Stimulated activated CD8-positive, alpha-beta memory T cell treated with anti-CD3 and anti-CD28 coated beads, Interleukin-12 subunit alpha, Interleukin-12 subunit beta, amount 100 ng/mL, for 4 hours (primary cell): ENCODE measurements at regions not wholly inside any gene's neighbourhood (a gene's known extent, or its start where the extent isn't known, plus 50 kb on each side); places are given as distances from the start of the nearest gene placed in this dataset.
"Not testable (repeated sequence)": the region's sequence is repeated elsewhere in the genome, so short reads cannot be mapped to it uniquely, and the experiment has no call there.

Experiments
- DNase-seq: peaks from one replicate; pipeline ENCODE4 v3.0.0-alpha.2; 2020; ENCODE audit warnings: low read depth

DNA sequence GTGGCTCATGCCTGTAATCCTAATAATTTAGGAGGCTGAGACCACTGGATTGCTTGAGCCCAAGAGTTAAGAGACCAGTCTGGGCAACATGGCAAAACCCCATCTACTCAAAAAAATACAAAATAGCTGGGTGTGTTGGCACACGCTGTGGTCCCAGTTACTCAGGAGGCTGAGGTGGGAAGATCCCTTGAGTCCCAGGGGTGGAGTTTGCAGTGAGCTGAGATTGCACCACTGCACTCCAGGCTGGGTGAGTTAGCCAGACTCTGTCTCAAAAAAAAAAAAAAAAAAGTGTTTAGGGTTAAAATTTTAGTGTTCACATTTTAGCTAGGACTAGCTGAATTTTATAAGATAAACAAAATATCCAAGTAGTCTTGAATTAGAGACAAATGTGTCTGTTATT lies 1340.1 kb upstream of the EPHA6 start:
- no peak for DNase-seq

DNA sequence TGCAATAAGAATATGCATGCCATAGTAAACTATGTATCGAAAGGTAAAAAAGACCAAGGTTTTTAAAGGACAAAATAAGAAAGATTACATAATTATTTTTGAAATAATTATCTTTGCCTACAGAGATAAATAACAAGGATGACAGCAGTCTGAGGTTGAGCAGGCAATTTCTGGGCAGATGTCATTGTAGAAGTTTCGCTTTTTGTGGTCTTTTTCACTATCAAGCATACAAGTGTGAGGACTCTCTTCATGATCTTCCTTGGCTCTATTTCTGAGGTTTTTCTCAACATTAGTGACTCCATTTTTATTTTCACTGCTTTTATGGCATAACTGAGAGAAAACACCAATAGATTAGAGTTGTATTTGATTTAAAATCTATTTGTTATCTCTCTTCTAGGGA lies 1337.9 kb upstream of the EPHA6 start:
- no peak for DNase-seq

DNA sequence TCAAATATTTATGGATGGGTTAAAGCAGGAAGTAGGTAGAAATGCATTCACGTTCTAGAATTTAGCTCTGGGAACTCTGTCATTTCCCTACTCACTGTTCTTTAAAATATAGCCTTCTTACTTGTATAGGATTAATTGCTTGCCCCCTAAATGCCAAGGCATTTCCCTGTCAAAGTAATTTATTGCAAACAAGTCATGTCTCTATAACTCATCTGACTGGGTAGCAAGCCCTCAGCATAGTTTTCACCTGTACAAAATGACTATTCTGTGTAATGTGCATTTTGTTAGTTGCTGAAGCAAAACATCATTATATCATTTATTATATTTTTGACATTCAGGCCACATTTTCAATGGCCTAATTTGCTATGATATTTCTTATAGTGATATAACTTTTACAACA lies 1308.2 kb upstream of the EPHA6 start:
- no peak for DNase-seq

DNA sequence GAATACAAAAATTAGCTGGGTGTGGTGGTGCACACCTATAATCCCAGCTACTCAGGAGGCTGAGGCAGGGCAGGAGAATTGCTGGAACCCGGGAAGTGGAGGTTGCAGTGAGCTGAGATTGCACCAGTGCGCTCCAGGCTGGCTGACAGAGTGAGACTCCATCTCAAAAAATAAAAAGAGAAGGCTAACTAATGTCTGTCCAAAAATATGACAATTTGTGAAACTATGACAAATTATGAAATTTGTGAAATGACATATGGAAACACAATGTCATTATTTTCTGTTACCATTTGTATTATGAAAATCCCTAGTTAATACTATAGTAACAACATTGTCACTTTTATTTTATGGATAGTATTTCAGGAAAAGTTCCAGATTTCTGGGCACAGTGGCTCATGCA lies 1306.3 kb upstream of the EPHA6 start:
- DNase-seq: no peak

DNA sequence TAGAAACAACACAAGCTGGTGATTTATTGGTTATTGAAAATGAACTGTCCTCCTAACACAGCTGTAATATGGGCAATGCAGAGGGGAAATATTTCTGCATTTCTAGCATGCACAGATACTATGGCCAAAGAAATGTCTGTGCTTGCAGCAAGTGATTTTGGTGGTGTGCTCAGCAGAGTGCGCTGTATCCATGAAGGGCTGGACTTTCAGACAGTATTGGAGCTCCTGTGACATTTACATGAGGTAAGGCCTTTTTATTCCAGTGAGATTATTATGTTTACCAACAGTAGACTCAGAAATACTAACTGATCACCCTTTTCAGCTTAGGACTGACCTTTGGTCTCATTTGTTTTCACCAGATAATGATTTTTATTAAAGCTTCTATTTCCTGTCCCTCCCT lies 1302.6 kb upstream of the EPHA6 start:
- no peak for DNase-seq

DNA sequence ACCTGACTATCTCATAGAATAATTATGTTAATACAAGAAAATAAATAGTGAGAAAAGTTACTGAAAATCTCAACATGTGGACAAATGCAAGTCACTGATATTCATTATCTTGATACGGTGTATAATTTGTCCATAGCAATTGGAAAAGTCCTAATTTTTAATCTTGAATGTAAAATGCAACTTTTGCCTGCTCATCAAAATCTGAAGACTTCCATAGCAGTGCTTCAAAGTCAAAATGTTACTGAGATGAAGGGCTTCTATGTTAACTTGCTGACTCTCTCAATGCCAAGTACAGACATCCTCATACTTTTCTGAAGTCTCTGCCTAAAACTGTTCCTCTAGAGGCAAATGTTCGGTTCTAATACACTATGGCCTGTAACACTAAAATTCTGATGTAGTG lies 1300.1 kb upstream of the EPHA6 start:
- no peak for DNase-seq

DNA sequence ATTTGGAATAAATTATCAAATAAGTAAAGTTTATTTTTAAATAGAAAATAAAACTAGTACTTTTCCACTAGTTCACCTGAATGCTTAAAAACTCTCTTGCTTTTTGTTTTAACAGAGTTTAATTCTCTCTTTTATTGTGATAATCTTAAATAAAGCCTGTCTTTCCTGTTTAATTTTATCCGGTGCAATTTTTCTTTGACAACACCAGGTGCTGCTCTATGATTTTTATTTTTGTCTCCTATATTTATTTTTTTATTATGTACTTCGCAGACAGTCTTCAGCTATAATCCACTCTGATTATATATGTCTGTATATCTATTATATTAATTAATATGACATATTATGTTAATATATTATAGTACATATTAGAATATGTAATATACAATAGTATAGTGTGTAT lies 1293.0 kb upstream of the EPHA6 start:
- no peak for DNase-seq

DNA sequence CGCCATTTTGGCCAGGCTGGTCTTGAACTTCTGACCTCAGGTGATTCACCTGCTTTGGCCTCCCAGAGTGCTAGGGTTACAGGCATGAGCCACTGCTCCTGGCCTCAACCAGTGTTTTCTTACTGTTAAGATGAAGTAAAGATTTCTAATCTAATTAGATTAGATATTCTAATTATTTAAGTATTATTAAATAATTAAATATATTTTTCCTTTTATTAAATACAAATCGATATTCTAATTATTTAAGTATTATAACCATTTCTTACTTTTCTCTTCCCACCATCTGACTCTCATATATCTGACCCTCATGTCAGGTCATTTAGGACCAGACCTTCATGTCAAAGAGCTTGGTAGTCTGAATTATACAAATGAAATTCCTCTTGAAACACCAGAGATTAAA lies 1291.9 kb upstream of the EPHA6 start:
- DNase-seq: no peak

DNA sequence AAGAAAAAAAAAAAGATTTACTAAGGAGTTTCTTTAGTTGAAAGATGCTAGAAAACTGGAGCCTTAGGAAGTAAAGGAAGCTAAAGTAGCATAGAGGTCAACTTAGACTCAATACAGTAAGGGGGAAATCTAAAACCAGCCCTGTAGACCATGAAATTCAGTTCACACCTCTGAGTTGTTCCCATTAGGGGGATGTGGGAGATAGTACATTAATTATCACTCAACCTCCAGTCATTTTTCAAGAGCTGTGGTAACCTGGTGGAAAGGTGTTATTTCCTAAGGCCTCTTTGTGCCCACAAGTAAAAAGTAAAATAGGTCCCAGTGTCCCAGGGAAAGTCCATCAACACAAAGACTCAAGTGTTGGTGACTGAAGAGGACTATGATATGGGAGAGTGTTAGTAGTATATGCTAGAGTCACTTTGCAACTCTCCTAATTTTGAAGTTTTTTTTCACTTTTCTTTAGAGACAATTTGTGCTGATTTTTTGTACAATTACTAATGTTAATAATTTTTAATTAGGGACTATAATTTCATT lies 1274.4 kb upstream of the EPHA6 start:
- DNase-seq: no peak

DNA sequence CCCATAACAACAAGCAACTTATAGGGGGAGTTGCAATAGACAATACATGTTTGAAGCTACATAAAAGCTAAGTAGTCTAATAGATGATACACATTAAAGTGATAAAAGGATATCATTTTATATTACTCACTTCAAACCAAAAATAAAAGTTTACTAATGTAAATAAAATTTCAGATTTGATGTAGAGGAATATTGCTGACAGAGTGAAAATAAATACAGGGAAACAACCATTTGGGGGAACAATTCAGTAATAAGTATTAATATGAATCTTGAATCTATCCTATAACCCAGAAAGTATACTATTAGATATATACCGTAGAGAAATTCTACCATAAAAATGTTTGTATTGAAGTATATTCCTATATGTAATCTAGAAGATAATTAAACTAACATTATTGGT lies 1248.9 kb upstream of the EPHA6 start:
- no peak for DNase-seq

DNA sequence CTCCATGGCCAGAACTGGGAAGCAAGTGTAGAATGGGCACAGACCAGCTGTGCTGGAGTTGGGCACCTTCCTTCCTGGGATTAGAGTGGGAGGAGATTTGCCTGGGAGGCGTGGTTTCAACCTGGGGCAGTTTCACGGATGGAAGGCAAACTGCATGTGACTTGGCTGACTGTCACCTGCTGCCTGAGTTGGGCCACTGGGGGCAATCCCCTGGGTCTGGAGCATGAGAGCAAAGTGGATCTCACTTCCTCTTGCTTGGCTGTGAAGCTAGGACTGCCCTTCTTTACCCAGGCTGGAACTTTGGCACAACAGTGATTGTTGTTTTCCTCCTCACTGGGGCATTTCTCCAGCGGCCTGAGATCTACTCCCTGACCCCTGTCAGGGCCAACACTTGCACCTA lies 1247.0 kb upstream of the EPHA6 start:
- DNase-seq: no peak

DNA sequence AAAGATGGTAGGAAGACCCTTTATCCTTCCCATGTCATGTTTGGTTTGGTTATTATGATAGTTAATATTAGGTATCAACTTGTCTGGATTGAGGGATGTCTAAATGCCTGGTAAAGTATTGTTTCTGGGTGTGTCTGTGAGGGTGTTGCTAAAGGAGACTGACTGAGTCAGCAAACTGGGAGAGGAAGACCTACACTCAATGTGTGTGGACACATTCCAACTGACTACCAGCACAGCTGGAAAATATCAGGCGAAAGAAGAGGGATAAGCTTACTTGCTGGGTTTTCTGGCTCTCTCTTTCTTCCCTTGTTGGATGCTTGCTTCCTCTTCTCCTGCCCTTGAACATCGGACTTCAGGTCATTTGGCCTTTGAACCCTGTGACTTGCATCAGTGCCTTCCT lies 1227.6 kb upstream of the EPHA6 start:
- DNase-seq: no peak

DNA sequence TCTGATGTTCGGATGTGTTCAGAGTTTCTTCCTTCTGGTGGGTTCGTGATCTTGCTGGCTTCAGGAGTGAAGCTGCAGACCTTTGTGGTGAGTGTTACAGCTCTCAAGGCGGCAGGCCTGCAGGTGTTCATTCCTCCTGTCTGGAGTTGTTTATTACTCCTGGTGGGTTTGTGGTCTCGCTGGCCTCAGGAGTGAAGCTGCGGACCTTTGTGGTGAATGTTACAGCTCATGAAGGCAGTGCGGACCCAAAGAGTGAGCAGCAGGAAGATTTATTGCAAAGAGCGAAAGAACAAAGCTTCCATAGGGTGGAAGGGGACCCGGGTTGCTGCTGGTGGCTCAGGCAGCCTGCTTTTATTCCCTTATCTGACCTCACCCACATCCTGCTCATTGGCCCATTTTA lies 1226.8 kb upstream of the EPHA6 start:
- DNase-seq: not testable (repeated sequence)

DNA sequence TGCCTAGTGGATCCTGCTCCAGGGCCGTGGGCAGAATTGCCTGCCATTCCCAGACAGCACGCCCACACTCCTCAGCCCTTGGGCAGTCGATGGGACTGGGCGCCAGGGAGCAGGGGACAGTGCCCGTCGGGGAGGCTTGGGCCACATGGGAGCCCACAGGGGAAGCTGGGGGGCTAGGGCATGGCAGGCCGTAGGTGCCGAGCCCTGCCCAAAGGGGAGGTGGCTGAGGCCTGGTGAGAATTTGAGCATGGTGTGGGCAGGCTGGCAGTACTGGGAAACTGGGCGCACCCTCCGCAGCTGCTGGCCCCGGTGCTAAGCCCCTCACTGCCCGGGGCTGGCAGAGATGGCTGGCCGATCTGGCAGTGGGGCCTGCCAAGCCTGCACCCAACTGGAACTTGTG lies 1225.9 kb upstream of the EPHA6 start:
- DNase-seq: no peak

DNA sequence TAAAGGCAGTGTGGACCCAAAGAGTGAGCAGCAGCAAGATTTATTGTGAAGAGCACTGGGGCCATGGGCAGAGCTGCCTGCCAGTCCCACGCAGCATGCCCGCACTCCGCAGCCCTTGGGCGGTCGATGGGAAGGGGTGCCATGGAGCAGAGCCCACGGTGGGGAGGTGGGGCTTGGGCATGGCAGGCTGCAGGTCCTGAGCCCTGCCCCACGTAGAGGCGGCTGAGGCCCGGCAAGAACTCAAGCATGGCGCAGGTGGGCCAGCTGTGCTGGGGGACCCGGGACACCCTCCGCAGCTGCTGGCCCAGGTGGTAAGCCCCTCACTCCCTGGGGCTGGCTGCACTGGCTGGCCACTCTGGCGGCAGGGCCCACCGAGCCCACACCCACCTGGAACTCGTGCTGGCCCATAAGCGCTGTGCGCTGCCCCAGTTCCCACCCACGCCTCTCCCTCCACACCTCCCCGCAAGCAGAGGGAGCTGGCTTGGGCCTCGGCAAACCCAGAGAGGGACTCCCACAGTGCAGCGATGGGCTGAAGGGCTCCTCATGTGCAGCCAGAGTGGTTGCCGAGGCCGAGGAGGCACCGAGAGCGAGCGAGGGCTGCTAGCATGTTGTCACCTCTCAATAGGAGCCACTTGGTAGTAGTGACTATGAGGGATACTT lies 1218.8 kb upstream of the EPHA6 start:
- DNase-seq: no peak

DNA sequence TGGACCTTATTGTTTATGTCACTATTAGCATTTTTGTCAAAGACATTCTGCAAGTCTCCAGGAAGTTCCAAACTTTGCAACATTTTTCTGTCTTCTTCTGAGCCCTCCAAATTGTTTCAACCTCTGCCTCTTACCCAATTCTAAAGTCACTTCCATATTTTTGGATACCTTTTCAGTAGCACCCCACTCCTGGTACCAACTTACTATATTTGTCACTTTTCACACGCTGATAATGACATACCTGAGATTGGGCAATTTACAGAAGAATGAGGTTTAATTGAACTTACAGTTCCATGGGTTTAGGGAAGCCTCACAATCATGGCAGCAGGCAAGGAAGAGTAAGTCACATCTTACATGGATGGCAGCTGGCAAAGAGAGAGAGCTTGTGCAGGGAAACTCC lies 1206.5 kb upstream of the EPHA6 start:
- no peak for DNase-seq

DNA sequence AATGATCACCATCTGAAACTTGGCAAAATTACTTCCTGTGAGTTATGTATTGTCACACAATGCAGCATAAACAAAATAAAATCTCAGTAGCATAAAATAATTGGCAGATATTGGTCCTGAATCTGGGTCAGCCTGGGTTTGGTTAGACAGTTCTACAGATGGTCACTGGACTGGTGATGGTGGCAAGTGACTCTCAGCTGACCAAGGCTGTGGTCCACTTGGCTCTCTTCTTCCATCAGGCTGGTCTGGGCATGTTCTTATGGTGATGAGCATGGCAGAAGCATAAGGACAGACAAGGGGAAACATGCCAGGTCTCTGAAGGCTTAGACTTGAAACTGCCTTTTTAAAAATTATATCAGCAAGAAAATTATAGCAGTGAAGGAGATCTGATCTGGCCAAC lies 1205.0 kb upstream of the EPHA6 start:
- no peak for DNase-seq

DNA sequence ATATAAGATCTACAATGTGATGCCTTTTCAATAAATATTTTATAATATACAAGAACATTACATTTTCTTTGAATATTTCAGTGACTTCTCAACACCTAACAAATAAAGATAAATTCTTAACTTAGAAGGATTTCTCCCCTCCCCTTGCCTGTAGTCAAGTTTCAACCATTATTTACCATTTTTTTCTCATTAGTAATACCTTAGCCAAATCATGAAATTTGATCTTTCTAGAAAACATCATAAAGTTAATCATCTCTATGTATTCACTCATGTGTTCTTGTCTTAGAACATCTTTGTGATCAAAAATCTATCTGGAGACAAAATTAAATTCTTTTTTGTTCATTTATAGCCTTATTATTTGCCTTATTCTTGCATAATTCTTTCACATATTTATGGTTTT lies 1201.8 kb upstream of the EPHA6 start:
- DNase-seq: no peak

DNA sequence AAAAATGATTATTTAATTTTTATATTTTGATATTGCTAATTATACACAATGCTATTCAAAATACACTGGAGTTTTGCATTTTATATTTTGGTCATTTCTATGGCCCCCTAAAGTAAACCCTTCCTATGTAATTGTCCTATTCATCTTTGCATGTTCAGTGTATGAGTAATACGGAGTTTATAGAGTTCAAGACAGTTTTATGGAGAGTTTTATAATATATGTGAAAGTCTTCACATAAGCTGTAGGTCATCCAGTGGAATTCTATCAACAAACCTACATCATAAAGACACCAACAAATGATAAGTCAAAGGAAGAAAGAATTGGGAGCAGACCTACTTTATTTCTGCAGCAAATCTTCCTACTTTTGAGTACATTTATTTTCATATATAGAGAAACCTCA lies 1200.4 kb upstream of the EPHA6 start:
- DNase-seq: no peak

DNA sequence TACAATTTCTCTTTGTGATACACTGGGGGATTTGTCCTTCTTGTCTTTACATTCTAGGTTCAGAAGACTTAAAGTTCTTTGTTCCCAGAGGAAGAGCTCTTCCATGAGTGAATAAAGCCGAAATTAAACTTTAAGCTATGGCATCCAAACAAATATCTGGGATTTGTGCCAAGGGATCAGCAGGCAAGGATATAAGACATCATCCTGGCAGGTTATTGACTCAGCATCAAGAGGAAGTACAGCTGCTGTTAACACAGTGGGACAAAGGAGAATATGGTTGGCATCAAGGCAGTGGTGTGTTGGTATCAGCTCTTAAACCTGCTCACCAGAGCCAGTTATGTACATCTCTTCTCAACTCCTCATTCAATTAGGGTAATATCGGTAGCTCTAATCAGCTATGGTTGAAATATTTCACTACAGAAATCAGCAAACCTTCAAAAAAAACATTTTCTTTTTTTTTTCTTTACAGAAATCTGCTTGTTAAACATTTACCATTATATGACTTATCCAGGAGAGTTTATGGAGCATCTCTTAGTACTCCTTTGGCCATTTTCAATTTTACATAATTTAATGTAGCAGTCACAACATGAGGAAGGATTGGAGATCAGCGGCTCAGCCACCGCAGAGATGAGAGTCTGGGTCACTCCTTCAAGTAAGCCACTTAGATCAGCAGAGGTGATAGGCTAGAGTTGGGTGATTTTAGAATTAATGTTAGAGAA lies 1198.6 kb upstream of the EPHA6 start:
- no peak for DNase-seq

DNA sequence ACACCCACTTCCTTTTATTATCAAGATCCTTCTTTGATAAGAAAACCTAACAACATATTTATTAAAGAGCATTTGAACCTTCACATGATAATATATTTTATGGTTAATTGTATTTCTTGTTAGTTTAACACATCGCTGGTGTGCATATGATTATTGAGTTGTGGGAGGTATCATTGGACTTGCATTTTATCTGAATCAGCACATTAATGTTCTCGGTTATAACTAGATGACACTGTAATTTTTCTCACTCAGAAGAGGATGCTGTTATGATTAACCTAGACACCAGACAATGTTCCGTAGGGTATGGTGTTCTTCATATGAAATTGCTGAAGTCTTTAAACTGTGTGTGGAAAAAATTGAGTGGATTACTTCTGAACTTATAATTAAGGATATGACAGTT lies 1188.3 kb upstream of the EPHA6 start:
- no peak for DNase-seq

DNA sequence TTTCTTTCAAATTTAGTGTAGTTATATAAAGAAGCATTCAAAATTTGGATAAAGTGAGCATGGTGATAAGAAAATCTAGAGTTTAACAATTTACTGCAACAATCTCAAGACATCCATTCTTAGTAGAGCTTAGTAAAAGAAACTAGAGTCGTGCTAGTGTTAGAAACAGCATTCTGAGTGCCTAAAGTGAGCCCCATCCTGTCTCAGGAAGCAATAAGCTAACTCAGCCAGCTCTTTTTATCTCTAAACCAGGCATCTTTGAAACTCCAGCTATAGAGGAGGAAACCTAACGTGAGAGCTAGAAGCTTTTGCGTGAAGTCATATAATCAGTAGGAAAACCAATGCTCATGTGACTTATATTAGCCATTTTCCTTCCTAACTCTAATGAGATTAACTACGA lies 1187.1 kb upstream of the EPHA6 start:
- no peak for DNase-seq

DNA sequence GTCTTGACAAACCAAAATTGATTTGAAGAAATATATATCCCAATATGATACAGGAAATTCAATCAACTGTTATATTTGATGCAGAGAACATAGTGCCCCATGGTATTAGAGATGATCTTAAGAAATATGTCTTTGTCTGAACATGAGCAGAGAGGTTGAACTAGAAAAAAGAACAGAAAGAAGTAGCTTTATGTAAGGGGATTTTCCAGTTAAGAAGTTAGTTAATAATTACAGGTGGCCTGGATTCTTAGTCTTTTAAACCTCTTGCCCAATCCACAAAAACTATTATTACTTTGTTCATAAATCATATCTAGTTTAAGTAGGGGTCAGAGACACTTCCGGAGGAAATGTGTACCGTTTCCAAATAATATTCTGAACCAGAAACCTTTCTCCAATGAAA lies 1186.7 kb upstream of the EPHA6 start:
- DNase-seq: no peak

DNA sequence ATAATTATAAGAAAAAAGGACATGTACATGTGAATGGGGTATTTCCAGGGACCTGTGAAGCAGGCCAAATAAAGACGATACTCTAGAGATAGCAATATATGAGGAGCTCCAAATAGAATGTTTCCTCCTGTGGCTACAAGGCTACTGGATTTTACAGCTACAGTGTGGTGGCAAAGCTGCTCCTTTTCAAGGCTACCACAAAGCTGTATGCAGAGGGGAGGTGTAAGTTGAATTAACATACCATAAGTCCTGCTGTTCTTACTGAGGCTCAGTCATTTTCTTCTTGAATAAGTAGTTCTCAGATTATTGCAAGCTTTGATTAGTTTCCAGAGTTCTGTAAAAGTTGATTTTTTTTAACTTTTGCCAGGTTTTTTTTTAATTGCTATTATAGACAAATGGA lies 1184.6 kb upstream of the EPHA6 start:
- no peak for DNase-seq
